Mammary epithelial cell (primary cell): ENCODE measurements at regions not wholly inside any gene's neighbourhood (a gene's known extent, or its start where the extent isn't known, plus 50 kb on each side); places are given as distances from the start of the nearest gene placed in this dataset.

ENCODE experiments used
- CTCF ChIP-seq, 2 donors: IDR thresholded peaks in 1 of 2; conservative IDR thresholded peaks in 1 of 2; 2 replicates each; pipeline ENCODE4 v1.5.1; 2011 to 2012; ENCODE audit warnings: inconsistent platforms in 2 of 2, low read length in 2 of 2, mild to moderate bottlenecking in 2 of 2, control low read depth in 1 of 2, low read depth in 1 of 2; ENCODE audit not compliant: insufficient read depth in 1 of 2; ENCODE audit errors: extremely low read depth in 1 of 2
- EZH2 ChIP-seq: IDR thresholded peaks from 2 replicates; pipeline ENCODE4 v1.6.1; 2012; ENCODE audit warnings: low read length, inconsistent platforms, borderline replicate concordance

GRCh38 chr9:119793218-119793617 lies 424.0 kb upstream of the BRINP1 start:
- TF ChIP-seq CTCF (conservative IDR thresholded peaks at IDR 0.05 in 1 of 2, IDR thresholded peaks at IDR 0.05 in 1 of 2; ENCODE audit: extremely low read depth in 1 of 2, insufficient read depth in 1 of 2, low read depth in 1 of 2, low read length in 2 of 2) (no peak), EZH2 (no peak)
